Colonic mucosa (tissue), 4 donors: ENCODE measurements at regions not wholly inside any gene's neighbourhood (a gene's known extent, or its start where the extent isn't known, plus 50 kb on each side); places are given as distances from the start of the nearest gene placed in this dataset.

Experiments used
- DNase-seq: peaks from one replicate; pipeline ENCODE4 v3.0.0-alpha.2; 2020
- H3K27ac ChIP-seq: fragments of 200-600 bp; one replicate; pipeline ENCODE4 v1.8.0; 2021
- H3K27me3 ChIP-seq: fragments of 200-600 bp; one replicate; pipeline ENCODE4 v1.8.0; 2021
- H3K36me3 ChIP-seq: fragments of 200-600 bp; one replicate; pipeline ENCODE4 v1.8.0; 2021
- H3K4me1 ChIP-seq: fragments of 200-600 bp; one replicate; pipeline ENCODE4 v1.8.0; 2021; ENCODE audit warnings: mild to moderate bottlenecking
- H3K4me3 ChIP-seq: fragments of 200-600 bp; one replicate; pipeline ENCODE4 v1.8.0; 2021
- H3K9ac ChIP-seq, 2 donors: one replicate each; pipeline ENCODE4 v1.7.0; 2013; ENCODE audit warnings: control low read depth in 2 of 2, low read depth in 2 of 2, low read length in 2 of 2
- H3K9me3 ChIP-seq: fragments of 200-600 bp; one replicate; pipeline ENCODE4 v1.8.0; 2021
- intact Hi-C: fragments of 100-400 bp; cut with DNase I; formaldehyde crosslinking; loops from one replicate; pipeline ENCODE4 v1.14.1; 2022
- TF ChIP-seq, protein P1 (sequence below): fragments of 200-600 bp; IDR thresholded peaks from one replicate; pipeline ENCODE4 v1.8.0; 2022; ENCODE audit warnings: antibody characterized with exemption, mild to moderate bottlenecking
- donor health status: healthy.
- donor health status: DM: no; HTN: no; CAD: no.
- donor health status: DM: no; HTN: no; CAD: no.

DNA sequence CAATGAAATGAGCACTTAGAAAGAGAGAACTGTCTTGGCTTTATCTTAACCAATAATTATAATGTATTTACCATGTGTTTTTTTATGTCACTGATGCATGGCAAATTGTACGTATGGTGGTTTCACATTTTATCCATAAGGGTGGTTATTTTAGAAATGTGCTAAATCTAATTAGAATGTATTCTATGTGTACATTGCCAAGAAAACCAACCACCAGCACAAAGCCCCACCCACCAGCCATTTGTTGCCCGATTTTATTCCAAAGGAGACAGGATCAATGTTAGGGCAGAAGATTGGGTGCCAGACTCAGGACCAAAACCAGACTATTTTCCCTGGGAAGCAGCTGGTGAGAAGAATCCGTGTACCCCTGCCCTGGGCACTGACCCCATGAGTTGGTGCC, 63.0 kb upstream of the SOX1 start:
- intact Hi-C loops, result no loop called here
- TF ChIP-seq, protein P1, sequence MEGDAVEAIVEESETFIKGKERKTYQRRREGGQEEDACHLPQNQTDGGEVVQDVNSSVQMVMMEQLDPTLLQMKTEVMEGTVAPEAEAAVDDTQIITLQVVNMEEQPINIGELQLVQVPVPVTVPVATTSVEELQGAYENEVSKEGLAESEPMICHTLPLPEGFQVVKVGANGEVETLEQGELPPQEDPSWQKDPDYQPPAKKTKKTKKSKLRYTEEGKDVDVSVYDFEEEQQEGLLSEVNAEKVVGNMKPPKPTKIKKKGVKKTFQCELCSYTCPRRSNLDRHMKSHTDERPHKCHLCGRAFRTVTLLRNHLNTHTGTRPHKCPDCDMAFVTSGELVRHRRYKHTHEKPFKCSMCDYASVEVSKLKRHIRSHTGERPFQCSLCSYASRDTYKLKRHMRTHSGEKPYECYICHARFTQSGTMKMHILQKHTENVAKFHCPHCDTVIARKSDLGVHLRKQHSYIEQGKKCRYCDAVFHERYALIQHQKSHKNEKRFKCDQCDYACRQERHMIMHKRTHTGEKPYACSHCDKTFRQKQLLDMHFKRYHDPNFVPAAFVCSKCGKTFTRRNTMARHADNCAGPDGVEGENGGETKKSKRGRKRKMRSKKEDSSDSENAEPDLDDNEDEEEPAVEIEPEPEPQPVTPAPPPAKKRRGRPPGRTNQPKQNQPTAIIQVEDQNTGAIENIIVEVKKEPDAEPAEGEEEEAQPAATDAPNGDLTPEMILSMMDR, result no peak
- Histone ChIP-seq H3K36me3 (no peaks in the 10 kb centered on the region), H3K27ac (no peak overlapping the region), H3K9ac (no peak overlapping the region), H3K9me3 (no peaks in the 10 kb centered on the region), H3K4me3 (no peak overlapping the region), H3K27me3 (no peaks in the 10 kb centered on the region), H3K4me1 (no peaks in the 10 kb centered on the region)
- DNase-seq, result no peak

DNA sequence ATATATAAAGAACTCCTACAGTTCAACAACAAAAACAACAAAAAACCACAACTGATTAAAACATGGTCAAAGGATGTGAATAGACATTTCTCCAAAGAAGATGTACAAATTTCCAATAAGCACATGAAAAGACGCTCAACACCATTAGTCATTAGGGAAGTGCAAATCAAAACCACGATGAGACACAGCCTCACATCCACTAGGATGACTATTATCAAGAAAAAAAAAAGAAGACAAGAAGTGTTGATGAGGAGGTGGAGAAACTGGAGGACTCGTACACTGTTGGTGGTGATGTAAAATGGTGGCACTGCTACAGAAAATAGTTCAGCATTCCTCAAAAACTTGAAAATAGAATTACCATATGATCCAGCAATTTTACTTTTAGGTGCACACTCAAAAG, 61.0 kb upstream of the SOX1 start:
- no peak overlapping the region for H3K27ac ChIP-seq
- no peak overlapping the region for H3K4me3 ChIP-seq
- TF ChIP-seq, protein P1, result no peak
- H3K4me1 ChIP-seq, result no peaks in the 10 kb centered on the region
- no peaks in the 10 kb centered on the region for H3K27me3 ChIP-seq
- H3K9me3 ChIP-seq, result no peaks in the 10 kb centered on the region
- DNase-seq, result no peak
- intact Hi-C loops, result no loop called here
- H3K9ac ChIP-seq, result no peak overlapping the region
- H3K36me3 ChIP-seq, result no peaks in the 10 kb centered on the region

DNA sequence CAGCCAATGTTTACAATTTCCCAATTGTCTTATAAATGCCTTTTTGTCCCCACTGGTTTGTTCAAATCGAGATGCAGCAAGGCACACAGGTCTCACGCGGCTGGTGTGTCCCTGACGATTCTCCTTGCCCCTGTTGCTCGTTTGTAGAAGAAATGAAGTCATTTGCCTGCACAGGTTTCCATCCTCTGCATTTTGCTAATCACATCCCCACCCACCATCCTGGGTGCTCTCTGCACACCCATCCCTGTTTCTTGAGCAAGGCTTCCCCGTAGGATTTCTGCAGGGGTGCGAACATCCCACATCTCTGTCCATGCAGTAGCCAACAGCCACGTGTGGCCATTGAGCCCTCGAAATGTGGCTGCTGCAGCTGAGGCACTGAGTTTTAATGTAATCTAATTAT, 59.8 kb upstream of the SOX1 start:
- no peak for DNase-seq
- TF ChIP-seq, protein P1, result no peak
- intact Hi-C loops, result no loop called here

DNA sequence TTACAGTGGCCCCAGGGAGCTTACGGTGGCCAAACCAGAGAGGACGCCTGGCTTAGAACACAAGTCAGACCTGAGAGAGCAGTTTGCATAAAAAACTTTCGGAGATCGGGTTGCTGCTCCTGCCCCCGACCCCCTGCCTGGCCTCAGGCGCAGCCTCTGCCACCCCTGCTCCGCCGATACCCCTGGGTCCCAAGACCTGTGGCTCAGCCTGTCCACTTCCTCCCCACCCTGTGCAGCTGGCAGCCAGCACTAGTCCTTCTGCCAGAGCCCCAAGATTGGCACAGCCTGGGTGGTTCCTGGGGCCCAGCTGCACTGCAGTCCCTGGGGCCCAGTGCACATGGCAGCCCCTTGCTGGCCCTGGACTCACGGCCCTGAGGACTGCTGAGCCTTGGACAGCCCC, 56.2 kb upstream of the SOX1 start:
- Histone ChIP-seq H3K4me1 (no peaks in the 10 kb centered on the region), H3K36me3 (no peaks in the 10 kb centered on the region), H3K27me3 (no peaks in the 10 kb centered on the region), H3K9ac (no peak overlapping the region), H3K27ac (no peak overlapping the region), H3K4me3 (no peak overlapping the region), H3K9me3 (no peaks in the 10 kb centered on the region)
- TF ChIP-seq, protein P1, result no peak
- DNase-seq, result no peak
- intact Hi-C loops, result no loop called here

More for the DNA sequence above, 59.8 kb upstream of the SOX1 start:
- Histone ChIP-seq H3K4me1 (no peaks in the 10 kb centered on the region), H3K36me3 (no peaks in the 10 kb centered on the region), H3K9ac (no peak overlapping the region), H3K4me3 (no peak overlapping the region), H3K27me3 (no peaks in the 10 kb centered on the region), H3K27ac (no peak overlapping the region), H3K9me3 (no peaks in the 10 kb centered on the region)

DNA sequence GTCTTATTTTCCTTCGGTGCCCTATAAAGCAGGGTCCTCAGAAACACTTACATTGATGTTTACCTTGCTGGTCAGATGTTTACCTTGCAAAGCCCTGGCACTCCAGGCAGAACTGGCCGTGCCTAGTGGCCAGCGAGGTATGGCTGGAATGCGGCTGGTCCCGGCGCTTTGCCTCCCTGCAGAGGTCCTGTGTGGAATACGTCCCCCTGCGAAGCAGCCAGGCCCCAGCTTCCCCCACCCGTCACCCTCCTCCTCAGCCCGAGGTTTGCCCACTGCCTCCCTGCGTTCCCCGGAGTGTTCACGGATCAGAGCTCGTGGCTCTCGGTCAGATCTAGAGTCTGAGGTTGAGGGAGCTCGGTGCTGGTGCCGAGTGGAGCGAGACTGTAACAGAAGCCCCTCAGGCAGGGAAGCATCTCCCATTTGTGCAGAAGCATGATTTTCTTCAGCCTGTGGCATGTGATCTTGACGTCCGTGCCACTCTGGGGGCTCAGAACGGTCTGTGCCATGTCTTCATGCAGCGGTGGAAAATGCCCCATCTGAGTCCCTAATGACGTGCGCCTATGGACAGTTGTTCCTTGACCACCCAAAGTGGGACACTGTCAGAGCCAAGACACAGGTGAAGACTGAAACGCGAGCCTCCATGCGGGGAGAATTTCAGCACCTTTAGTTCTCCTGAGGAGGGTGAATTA, 54.8 kb upstream of the SOX1 start:
- Histone ChIP-seq H3K27me3 (no peaks in the 10 kb centered on the region), H3K9me3 (no peaks in the 10 kb centered on the region), H3K36me3 (no peaks in the 10 kb centered on the region), H3K4me3 (no peak overlapping the region), H3K4me1 (no peaks in the 10 kb centered on the region), H3K9ac (no peak overlapping the region), H3K27ac (no peak overlapping the region)
- TF ChIP-seq, protein P1, result no peak
- no peak for DNase-seq
- intact Hi-C loops, result no loop called here
